ENCODE measurements at regions not wholly inside any gene's neighbourhood (a gene's known extent, or its start where the extent isn't known, plus 50 kb on each side); places are given as distances from the start of the nearest gene placed in this dataset.

- TF ChIP-seq, protein P1, sequence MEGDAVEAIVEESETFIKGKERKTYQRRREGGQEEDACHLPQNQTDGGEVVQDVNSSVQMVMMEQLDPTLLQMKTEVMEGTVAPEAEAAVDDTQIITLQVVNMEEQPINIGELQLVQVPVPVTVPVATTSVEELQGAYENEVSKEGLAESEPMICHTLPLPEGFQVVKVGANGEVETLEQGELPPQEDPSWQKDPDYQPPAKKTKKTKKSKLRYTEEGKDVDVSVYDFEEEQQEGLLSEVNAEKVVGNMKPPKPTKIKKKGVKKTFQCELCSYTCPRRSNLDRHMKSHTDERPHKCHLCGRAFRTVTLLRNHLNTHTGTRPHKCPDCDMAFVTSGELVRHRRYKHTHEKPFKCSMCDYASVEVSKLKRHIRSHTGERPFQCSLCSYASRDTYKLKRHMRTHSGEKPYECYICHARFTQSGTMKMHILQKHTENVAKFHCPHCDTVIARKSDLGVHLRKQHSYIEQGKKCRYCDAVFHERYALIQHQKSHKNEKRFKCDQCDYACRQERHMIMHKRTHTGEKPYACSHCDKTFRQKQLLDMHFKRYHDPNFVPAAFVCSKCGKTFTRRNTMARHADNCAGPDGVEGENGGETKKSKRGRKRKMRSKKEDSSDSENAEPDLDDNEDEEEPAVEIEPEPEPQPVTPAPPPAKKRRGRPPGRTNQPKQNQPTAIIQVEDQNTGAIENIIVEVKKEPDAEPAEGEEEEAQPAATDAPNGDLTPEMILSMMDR (conservative IDR thresholded peaks at IDR 0.05) = no peak
- TF ChIP-seq EZH2 (IDR thresholded peaks at IDR 0.05; ENCODE audit: low read depth) = no peak
Observed at GRCh38 chr6:77566235-77566634, 86.6 kb upstream of the MEI4 start.

Data from PC-9 (cell line).